HepG2 (cell line): ENCODE measurements at regions not wholly inside any gene's neighbourhood (a gene's known extent, or its start where the extent isn't known, plus 50 kb on each side); places are given as distances from the start of the nearest gene placed in this dataset.

ENCODE experiments used
- ATAC-seq: fragments of 200-7000 bp; cut with Tn5 transposase; 3 replicates; pipeline ENCODE4 v1.9.1; 2020; ENCODE audit warnings: mild to moderate bottlenecking, moderate library complexity
- BruUV-seq: library from RNA; stranded (reverse); fragments of 400-500 nt; replicated peaks from 2 replicates; lab custom pipeline; 2021; lab: Mats Ljungman, UMichigan
- CTCF ChIA-PET: fragments of 300-600 bp; formaldehyde crosslinking; extraction: SDS; loops from one replicate; lab custom pipeline; 2021; ENCODE audit warnings: low total read pairs, inconsistent platforms, low intra/inter-chr PET ratio; lab: Yijun Ruan, JAX
- POLR2A ChIA-PET: fragments of 350-600 bp; sonication (Branson Sonifier 250); formaldehyde crosslinking; loops from one replicate; lab custom pipeline; 2020; ENCODE audit warnings: antibody characterized with exemption, inconsistent platforms; lab: Yijun Ruan, JAX
- DNase-seq: peaks from one replicate; pipeline ENCODE4 v3.0.0-alpha.2; 2015; ENCODE audit warnings: low spot score
- FAIRE-seq: peaks from 3 replicates; lab custom pipeline; 2011; peaks lifted over from hg19 to GRCh38; lab: Jason Lieb, UNC
- H2AFZ ChIP-seq: one replicate; pipeline ENCODE4 v1.6.1; 2011; ENCODE audit warnings: low read length, inconsistent platforms
- H3K27ac ChIP-seq: fragments of 300-600 bp; 3 replicates; pipeline ENCODE4 v1.8.0; 2011; ENCODE audit warnings: mixed run types, mild to moderate bottlenecking, mixed read lengths, low read length, inconsistent platforms; ENCODE audit not compliant: insufficient read depth; ENCODE audit errors: extremely low read length
- H3K27me3 ChIP-seq, 2 experiments: fragments of 200-600 bp in 1 of 2; 2 replicates in 1 of 2; 3 replicates in 1 of 2; pipeline versions ENCODE4 v1.6.0 to v1.8.0; 2011; ENCODE audit warnings: low read length in 2 of 2, mild to moderate bottlenecking in 2 of 2, moderate library complexity in 2 of 2, inconsistent platforms in 1 of 2; ENCODE audit not compliant: insufficient read depth in 2 of 2, control insufficient read depth in 1 of 2
- H3K36me3 ChIP-seq, 2 experiments: fragments of 200-600 bp in 1 of 2; replicated peaks in 1 of 2; 2 replicates in 1 of 2; 3 replicates in 1 of 2; pipeline versions ENCODE4 v1.5.1 to v1.8.0; 2011; ENCODE audit warnings: low read length in 2 of 2, inconsistent platforms in 1 of 2; ENCODE audit not compliant: insufficient read depth in 2 of 2, control insufficient read depth in 1 of 2
- H3K4me1 ChIP-seq: 2 replicates; pipeline ENCODE4 v1.5.1; 2012; ENCODE audit warnings: low read length, inconsistent platforms; ENCODE audit not compliant: insufficient read depth
- H3K4me2 ChIP-seq: 2 replicates; pipeline ENCODE4 v1.6.0; 2011; ENCODE audit warnings: low read depth, low read length, inconsistent platforms
- H3K4me3 ChIP-seq, 3 experiments: fragments of 200-600 bp in 1 of 3; sonication (generic), shearing (Covaris generic) in 1 of 3; replicated peaks in 1 of 3; 2 replicates each; pipeline ENCODE4 v1.5.1; 2011 to 2016; ENCODE audit warnings: low read length in 3 of 3, inconsistent platforms in 2 of 3, low read depth in 2 of 3, mild to moderate bottlenecking in 2 of 3, control low read depth in 1 of 3, mixed read lengths in 1 of 3; ENCODE audit not compliant: insufficient read depth in 1 of 3
- H3K79me2 ChIP-seq: one replicate; pipeline ENCODE4 v1.6.1; 2011; ENCODE audit warnings: low read length, inconsistent platforms; ENCODE audit not compliant: insufficient read depth
- H3K9ac ChIP-seq: 2 replicates; pipeline ENCODE4 v1.6.0; 2011; ENCODE audit warnings: mild to moderate bottlenecking, low read depth, low read length, inconsistent platforms; ENCODE audit not compliant: insufficient read depth
- H3K9me3 ChIP-seq: 2 replicates; pipeline ENCODE4 v1.5.1; 2012; ENCODE audit warnings: mild to moderate bottlenecking, low read length
- H4K20me1 ChIP-seq: 2 replicates; pipeline ENCODE4 v1.6.0; 2011; ENCODE audit warnings: inconsistent platforms, mild to moderate bottlenecking, low read length, moderate library complexity; ENCODE audit not compliant: insufficient read depth
- GTF3A ChIP-seq: sonication (generic); formaldehyde crosslinking; conservative IDR thresholded peaks from 2 replicates; pipeline ENCODE4 v1.4.0; 2020; ENCODE audit warnings: mild to moderate bottlenecking, missing genetic modification reagents
- KLF12 ChIP-seq: sonication (generic); formaldehyde crosslinking; IDR thresholded peaks from 2 replicates; pipeline ENCODE4 v1.4.0; 2020; ENCODE audit warnings: missing genetic modification reagents, borderline replicate concordance
- MAF1 ChIP-seq: sonication (generic); formaldehyde crosslinking; IDR thresholded peaks from 2 replicates; pipeline ENCODE4 v1.5.0; 2020; ENCODE audit warnings: missing genetic modification reagents, borderline replicate concordance
- MAFF ChIP-seq: IDR thresholded peaks from 2 replicates; pipeline ENCODE4 v1.6.1; 2011; ENCODE audit warnings: low read depth, low read length, improper control_type of control experiment
- PLRG1 ChIP-seq: fragments of 450-650 bp; conservative IDR thresholded peaks from 2 replicates; pipeline ENCODE4 v1.6.1; 2016
- PRDM15 ChIP-seq: sonication (generic); formaldehyde crosslinking; IDR thresholded peaks from 2 replicates; pipeline ENCODE4 v1.4.0; 2020; ENCODE audit warnings: missing genetic modification reagents
- SALL2 ChIP-seq: sonication (generic); formaldehyde crosslinking; IDR thresholded peaks from 2 replicates; pipeline ENCODE4 v1.8.1; 2023; ENCODE audit warnings: mild to moderate bottlenecking, missing genetic modification reagents, inconsistent platforms
- SIN3B ChIP-seq: fragments of 150-350 bp; IDR thresholded peaks from 2 replicates; pipeline ENCODE4 v1.6.1; 2014; ENCODE audit warnings: low read length
- ZIK1 ChIP-seq: sonication (generic); formaldehyde crosslinking; IDR thresholded peaks from 2 replicates; pipeline ENCODE4 v1.5.0; 2020; ENCODE audit warnings: mild to moderate bottlenecking, low read depth, missing genetic modification reagents, borderline replicate concordance
- ZNF512B ChIP-seq: sonication (generic); formaldehyde crosslinking; IDR thresholded peaks from 2 replicates; pipeline ENCODE4 v1.5.1; 2020; ENCODE audit warnings: missing genetic modification reagents, mild to moderate bottlenecking, borderline replicate concordance
- in situ Hi-C: cut with HindIII; loops from 2 replicates; pipeline ENCODE4 v1.10.0; 2017; ENCODE audit warnings: low pct_unique_long_range_greater_than_20kb; ENCODE audit not compliant: extremely low pct_ligation_motif_present
- intact Hi-C: fragments of 100-400 bp; cut with micrococcal nuclease; formaldehyde crosslinking; loops from one replicate; pipeline ENCODE4 v1.10.0; 2022; ENCODE audit not compliant: unreplicated experiment
- TF ChIP-seq, protein P1 (sequence below): sonication (generic); formaldehyde crosslinking; IDR thresholded peaks from 2 replicates; pipeline ENCODE4 v1.4.0; 2020; ENCODE audit warnings: mild to moderate bottlenecking, low read depth, missing genetic modification reagents
- TF ChIP-seq, protein P2 (sequence below): sonication (generic); formaldehyde crosslinking; IDR thresholded peaks from 2 replicates; pipeline ENCODE4 v1.5.0; 2020; ENCODE audit warnings: missing genetic modification reagents
- TF ChIP-seq, protein P3 (sequence below): sonication (generic); formaldehyde crosslinking; conservative IDR thresholded peaks from 2 replicates; pipeline ENCODE4 v1.4.0; 2020; ENCODE audit warnings: missing genetic modification reagents

- Histone ChIP-seq H3K4me3 (no peak overlapping the region), H3K79me2 (no peaks in the 10 kb centered on the region), H3K27ac (no peak overlapping the region), H3K9ac (no peak overlapping the region), H3K36me3 (no peaks in the 10 kb centered on the region), H3K9me3 (no peaks in the 10 kb centered on the region), H2AFZ (no peak overlapping the region), H4K20me1 (no peaks in the 10 kb centered on the region), H3K4me1 (no peaks in the 10 kb centered on the region), H3K4me2 (no peak overlapping the region), H3K27me3 (no peaks in the 10 kb centered on the region)
- CTCF ChIA-PET = no interaction called here
- intact Hi-C loops = no loop called here
- DNase-seq (no peak), FAIRE-seq (no peak), ATAC-seq (no peak)
- in situ Hi-C loops = no loop called here
- no TSS peak for BruUV-seq
- POLR2A ChIA-PET = no interaction called here
- TF ChIP-seq PRDM15 (CRISPR knock-in tag) (no peak), GTF3A (CRISPR knock-in tag) (no peak), SIN3B (no peak), PLRG1 (no peak), SALL2 (CRISPR knock-in tag) (no peak), KLF12 (CRISPR knock-in tag) (no peak), MAFF (no peak), MAF1 (no peak), ZNF512B (CRISPR knock-in tag) (no peak), ZIK1 (CRISPR knock-in tag) (no peak)
- TF ChIP-seq, protein P1, sequence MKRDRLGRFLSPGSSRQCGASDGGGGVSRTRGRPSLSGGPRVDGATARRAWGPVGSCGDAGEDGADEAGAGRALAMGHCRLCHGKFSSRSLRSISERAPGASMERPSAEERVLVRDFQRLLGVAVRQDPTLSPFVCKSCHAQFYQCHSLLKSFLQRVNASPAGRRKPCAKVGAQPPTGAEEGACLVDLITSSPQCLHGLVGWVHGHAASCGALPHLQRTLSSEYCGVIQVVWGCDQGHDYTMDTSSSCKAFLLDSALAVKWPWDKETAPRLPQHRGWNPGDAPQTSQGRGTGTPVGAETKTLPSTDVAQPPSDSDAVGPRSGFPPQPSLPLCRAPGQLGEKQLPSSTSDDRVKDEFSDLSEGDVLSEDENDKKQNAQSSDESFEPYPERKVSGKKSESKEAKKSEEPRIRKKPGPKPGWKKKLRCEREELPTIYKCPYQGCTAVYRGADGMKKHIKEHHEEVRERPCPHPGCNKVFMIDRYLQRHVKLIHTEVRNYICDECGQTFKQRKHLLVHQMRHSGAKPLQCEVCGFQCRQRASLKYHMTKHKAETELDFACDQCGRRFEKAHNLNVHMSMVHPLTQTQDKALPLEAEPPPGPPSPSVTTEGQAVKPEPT (CRISPR knock-in tag) = no peak
- TF ChIP-seq, protein P2, sequence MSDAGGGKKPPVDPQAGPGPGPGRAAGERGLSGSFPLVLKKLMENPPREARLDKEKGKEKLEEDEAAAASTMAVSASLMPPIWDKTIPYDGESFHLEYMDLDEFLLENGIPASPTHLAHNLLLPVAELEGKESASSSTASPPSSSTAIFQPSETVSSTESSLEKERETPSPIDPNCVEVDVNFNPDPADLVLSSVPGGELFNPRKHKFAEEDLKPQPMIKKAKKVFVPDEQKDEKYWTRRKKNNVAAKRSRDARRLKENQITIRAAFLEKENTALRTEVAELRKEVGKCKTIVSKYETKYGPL (CRISPR knock-in tag) = no peak
- TF ChIP-seq, protein P3, sequence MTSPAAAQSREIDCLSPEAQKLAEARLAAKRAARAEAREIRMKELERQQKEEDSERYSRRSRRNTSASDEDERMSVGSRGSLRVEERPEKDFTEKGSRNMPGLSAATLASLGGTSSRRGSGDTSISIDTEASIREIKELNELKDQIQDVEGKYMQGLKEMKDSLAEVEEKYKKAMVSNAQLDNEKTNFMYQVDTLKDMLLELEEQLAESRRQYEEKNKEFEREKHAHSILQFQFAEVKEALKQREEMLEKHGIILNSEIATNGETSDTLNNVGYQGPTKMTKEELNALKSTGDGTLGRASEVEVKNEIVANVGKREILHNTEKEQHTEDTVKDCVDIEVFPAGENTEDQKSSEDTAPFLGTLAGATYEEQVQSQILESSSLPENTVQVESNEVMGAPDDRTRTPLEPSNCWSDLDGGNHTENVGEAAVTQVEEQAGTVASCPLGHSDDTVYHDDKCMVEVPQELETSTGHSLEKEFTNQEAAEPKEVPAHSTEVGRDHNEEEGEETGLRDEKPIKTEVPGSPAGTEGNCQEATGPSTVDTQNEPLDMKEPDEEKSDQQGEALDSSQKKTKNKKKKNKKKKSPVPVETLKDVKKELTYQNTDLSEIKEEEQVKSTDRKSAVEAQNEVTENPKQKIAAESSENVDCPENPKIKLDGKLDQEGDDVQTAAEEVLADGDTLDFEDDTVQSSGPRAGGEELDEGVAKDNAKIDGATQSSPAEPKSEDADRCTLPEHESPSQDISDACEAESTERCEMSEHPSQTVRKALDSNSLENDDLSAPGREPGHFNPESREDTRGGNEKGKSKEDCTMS = no peak
These were observed 901.3 kb upstream of the CITED2 start for GRCh38 chr6:140275725-140276124.
